K562 (cell line): ENCODE measurements at regions not wholly inside any gene's neighbourhood (a gene's known extent, or its start where the extent isn't known, plus 50 kb on each side); places are given as distances from the start of the nearest gene placed in this dataset.

Experiments
- PHF20 ChIP-seq: fragments of 450-650 bp; IDR thresholded peaks from 2 replicates; pipeline ENCODE4 v1.6.1; 2018; ENCODE audit not compliant: partially characterized antibody
- SRF ChIP-seq, 2 experiments: fragments of 250-450, 450-650 bp in 1 of 2; sonication (Bioruptor Pico) in 1 of 2; sonication (generic) in 1 of 2; formaldehyde crosslinking; IDR thresholded peaks; 2 replicates each; pipeline versions ENCODE4 v1.5.0 to v1.5.1; 2020 to 2022; ENCODE audit warnings: mild to moderate bottlenecking in 1 of 2, missing genetic modification reagents in 1 of 2
- ZFX ChIP-seq: sonication (generic); formaldehyde crosslinking; IDR thresholded peaks from 2 replicates; pipeline ENCODE4 v1.8.0; 2022; ENCODE audit warnings: mild to moderate bottlenecking, missing genetic modification reagents, moderate library complexity
- ZNF3 ChIP-seq: fragments of 250-450 bp; sonication (Bioruptor Pico); IDR thresholded peaks from 2 replicates; pipeline ENCODE4 v1.5.0; 2021; ENCODE audit warnings: mild to moderate bottlenecking, moderate library complexity
- TF ChIP-seq, protein P1 (sequence below), 3 experiments: IDR thresholded peaks in 2 of 3; conservative IDR thresholded peaks in 1 of 3; 2 replicates each; pipeline ENCODE4 v1.5.1; 2011 to 2012; ENCODE audit warnings: low read length in 3 of 3, mild to moderate bottlenecking in 3 of 3, control low read depth in 2 of 3, improper control_type of control experiment in 1 of 3, inconsistent platforms in 1 of 3, low read depth in 1 of 3, mixed read lengths in 1 of 3, moderate library complexity in 1 of 3; ENCODE audit not compliant: insufficient read depth in 2 of 3

DNA sequence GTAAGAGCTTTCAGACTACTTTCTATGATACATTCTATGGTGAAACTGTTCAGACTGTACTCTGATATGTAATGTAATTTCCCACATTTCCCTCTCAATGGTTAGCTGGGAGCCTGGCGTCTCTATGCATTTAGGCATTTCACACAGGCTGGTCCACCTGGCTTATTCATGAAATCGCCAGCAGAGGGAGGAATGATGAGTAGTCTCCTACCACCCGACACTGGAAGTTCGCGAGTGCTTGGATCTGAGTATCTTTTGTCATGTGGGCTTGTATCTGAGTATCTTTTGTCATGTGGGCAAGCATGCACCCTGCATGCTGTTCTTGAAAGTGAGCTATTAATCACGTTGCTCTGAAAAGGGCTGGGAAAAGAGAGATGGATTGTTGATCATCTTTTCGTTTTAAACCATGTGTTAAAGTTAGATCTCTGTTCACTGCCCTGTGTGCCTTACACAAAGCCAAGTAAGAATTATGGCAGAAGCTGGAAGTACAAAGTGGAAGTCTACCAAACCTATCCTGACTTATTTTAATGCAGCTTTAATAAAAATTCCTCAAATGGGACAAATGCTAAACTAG lies 235.0 kb downstream of the ATP23 start:
- TF ChIP-seq PHF20: no peak
- TF ChIP-seq ZNF3 (CRISPR knock-in tag): no peak
- TF ChIP-seq ZFX (CRISPR knock-in tag): no peak
- TF ChIP-seq, protein P1, sequence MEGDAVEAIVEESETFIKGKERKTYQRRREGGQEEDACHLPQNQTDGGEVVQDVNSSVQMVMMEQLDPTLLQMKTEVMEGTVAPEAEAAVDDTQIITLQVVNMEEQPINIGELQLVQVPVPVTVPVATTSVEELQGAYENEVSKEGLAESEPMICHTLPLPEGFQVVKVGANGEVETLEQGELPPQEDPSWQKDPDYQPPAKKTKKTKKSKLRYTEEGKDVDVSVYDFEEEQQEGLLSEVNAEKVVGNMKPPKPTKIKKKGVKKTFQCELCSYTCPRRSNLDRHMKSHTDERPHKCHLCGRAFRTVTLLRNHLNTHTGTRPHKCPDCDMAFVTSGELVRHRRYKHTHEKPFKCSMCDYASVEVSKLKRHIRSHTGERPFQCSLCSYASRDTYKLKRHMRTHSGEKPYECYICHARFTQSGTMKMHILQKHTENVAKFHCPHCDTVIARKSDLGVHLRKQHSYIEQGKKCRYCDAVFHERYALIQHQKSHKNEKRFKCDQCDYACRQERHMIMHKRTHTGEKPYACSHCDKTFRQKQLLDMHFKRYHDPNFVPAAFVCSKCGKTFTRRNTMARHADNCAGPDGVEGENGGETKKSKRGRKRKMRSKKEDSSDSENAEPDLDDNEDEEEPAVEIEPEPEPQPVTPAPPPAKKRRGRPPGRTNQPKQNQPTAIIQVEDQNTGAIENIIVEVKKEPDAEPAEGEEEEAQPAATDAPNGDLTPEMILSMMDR (IDR thresholded peaks at IDR 0.05 in 2 of 3, conservative IDR thresholded peaks at IDR 0.05 in 1 of 3; ENCODE audit: insufficient read depth in 2 of 3, low read depth in 1 of 3, low read length in 3 of 3): peak; percentile 7 to 39 (median 38); a peak in 4 of 6 replicates
- no peak for TF ChIP-seq SRF (CRISPR knock-in tag; IDR thresholded peaks at IDR 0.05)
